Ascending aorta (tissue), 2 donors: ENCODE measurements at regions not wholly inside any gene's neighbourhood (a gene's known extent, or its start where the extent isn't known, plus 50 kb on each side); places are given as distances from the start of the nearest gene placed in this dataset.
A peak's percentile ranks its signal among the peaks of the same experiment; 100 is the strongest.

ENCODE experiments used
- DNase-seq, 2 donors: peaks; one replicate each; pipeline ENCODE4 v3.0.0-alpha.2; 2019; ENCODE audit warnings: low spot score in 2 of 2
- H3K27ac ChIP-seq, 2 donors: fragments of 200-600 bp; sonication (generic); one replicate each; pipeline ENCODE4 v1.5.1; 2016 to 2017; ENCODE audit warnings: mild to moderate bottlenecking in 1 of 2
- H3K27me3 ChIP-seq: fragments of 200-600 bp; sonication (generic); one replicate; pipeline ENCODE4 v1.5.1; 2017
- H3K36me3 ChIP-seq, 2 donors: fragments of 200-600 bp; sonication (generic); one replicate each; pipeline ENCODE4 v1.5.1; 2016
- H3K4me1 ChIP-seq, 2 donors: fragments of 200-600 bp; sonication (generic); one replicate each; pipeline ENCODE4 v1.5.1; 2016 to 2017; ENCODE audit warnings: mild to moderate bottlenecking in 1 of 2
- H3K4me3 ChIP-seq, 2 donors: fragments of 200-600 bp; sonication (generic); one replicate each; pipeline ENCODE4 v1.5.1; 2016 to 2017; ENCODE audit warnings: mild to moderate bottlenecking in 1 of 2
- H3K9me3 ChIP-seq, 2 donors: fragments of 200-600 bp; sonication (generic); one replicate each; pipeline ENCODE4 v1.5.1; 2016
- CTCF ChIP-seq, 3 experiments: fragments of 200-600 bp in 2 of 3; fragments of 450-650 bp in 1 of 3; sonication (generic) in 2 of 3; IDR thresholded peaks; one replicate each; pipeline ENCODE4 v1.5.1; 2016 to 2019; ENCODE audit warnings: antibody characterized with exemption in 3 of 3, mild to moderate bottlenecking in 1 of 3, moderate library complexity in 1 of 3
- intact Hi-C: fragments of 100-400 bp; cut with DNase I; formaldehyde crosslinking; loops from one replicate; pipeline ENCODE4 v1.15.1; 2023

- H3K4me1 ChIP-seq, result peaks cover 0 to 3% of the 10 kb centered on the region in 2 donors
- no peaks in the 10 kb centered on the region for H3K9me3 ChIP-seq
- intact Hi-C loops, result no loop called here
- no peak for TF ChIP-seq CTCF (IDR thresholded peaks at IDR 0.05)
- H3K27me3 ChIP-seq, result no peaks in the 10 kb centered on the region
- H3K36me3 ChIP-seq, result peaks cover 0 to 10% of the 10 kb centered on the region in 2 donors
- no peak overlapping the region for H3K4me3 ChIP-seq
- no peak overlapping the region for H3K27ac ChIP-seq
- no peak for DNase-seq
These were observed 59.1 kb upstream of the SEC16B start for GRCh38 chr1:178028841-178029481.

- Histone ChIP-seq H3K27me3 (no peaks in the 10 kb centered on the region), H3K27ac (no peak overlapping the region), H3K4me1 (peaks cover 0 to 3% of the 10 kb centered on the region in 2 donors), H3K4me3 (no peak overlapping the region), H3K9me3 (no peaks in the 10 kb centered on the region), H3K36me3 (no peaks in the 10 kb centered on the region)
- no peak for DNase-seq
- TF ChIP-seq CTCF (IDR thresholded peaks at IDR 0.05), result no peak
- intact Hi-C loops, result loop anchor here (2.0 kb wide), 1 partner anchor 252 kb away; no protein-coding TSS in a partner anchor
These were observed 60.6 kb upstream of the SEC16B start for GRCh38 chr1:178030467-178030866.

GRCh38 chr1:178031856-178032320 lies 62.0 kb upstream of the RASAL2 start:
- TF ChIP-seq CTCF (IDR thresholded peaks at IDR 0.05), result peak; percentile 80 to 83 (median 80)
- DNase-seq, result peak in 1 of 2 donors; percentile 94
- intact Hi-C loops, result loop anchor here (1.0 to 2.0 kb wide), 2 partner anchors 62 to 251 kb away; partner anchors contain the start of gene RASAL2

GRCh38 chr1:178033019-178033418 lies 60.9 kb upstream of the RASAL2 start:
- no peak for TF ChIP-seq CTCF (IDR thresholded peaks at IDR 0.05)
- Histone ChIP-seq H3K9me3 (no peaks in the 10 kb centered on the region), H3K27ac (no peak overlapping the region), H3K4me3 (no peak overlapping the region), H3K27me3 (no peaks in the 10 kb centered on the region), H3K36me3 (no peaks in the 10 kb centered on the region), H3K4me1 (no peaks in the 10 kb centered on the region)
- intact Hi-C loops, result no loop called here
- DNase-seq, result no peak

More at GRCh38 chr1:178031856-178032320, 62.0 kb upstream of the RASAL2 start:
- Histone ChIP-seq H3K27me3 (no peaks in the 10 kb centered on the region), H3K9me3 (no peaks in the 10 kb centered on the region), H3K27ac (no peak overlapping the region), H3K4me3 (no peak overlapping the region), H3K4me1 (no peaks in the 10 kb centered on the region), H3K36me3 (no peaks in the 10 kb centered on the region)

GRCh38 chr1:178034676-178035075 lies 59.2 kb upstream of the RASAL2 start:
- no peak overlapping the region for H3K4me3 ChIP-seq
- no peak overlapping the region for H3K27ac ChIP-seq
- no peaks in the 10 kb centered on the region for H3K27me3 ChIP-seq
- H3K36me3 ChIP-seq, result no peaks in the 10 kb centered on the region
- intact Hi-C loops, result no loop called here
- no peaks in the 10 kb centered on the region for H3K4me1 ChIP-seq
- TF ChIP-seq CTCF (IDR thresholded peaks at IDR 0.05), result no peak
- DNase-seq, result no peak
- H3K9me3 ChIP-seq, result no peaks in the 10 kb centered on the region
